Pulmonary artery endothelial cell (primary cell): ENCODE measurements at regions not wholly inside any gene's neighbourhood (a gene's known extent, or its start where the extent isn't known, plus 50 kb on each side); places are given as distances from the start of the nearest gene placed in this dataset.
"Not testable (repeated sequence)": the region's sequence is repeated elsewhere in the genome, so short reads cannot be mapped to it uniquely, and the experiment has no call there.

Experiments
- DNase-seq: peaks from one replicate; pipeline ENCODE4 v3.0.0-alpha.2; 2011; ENCODE audit warnings: low read depth, low spot score

DNA sequence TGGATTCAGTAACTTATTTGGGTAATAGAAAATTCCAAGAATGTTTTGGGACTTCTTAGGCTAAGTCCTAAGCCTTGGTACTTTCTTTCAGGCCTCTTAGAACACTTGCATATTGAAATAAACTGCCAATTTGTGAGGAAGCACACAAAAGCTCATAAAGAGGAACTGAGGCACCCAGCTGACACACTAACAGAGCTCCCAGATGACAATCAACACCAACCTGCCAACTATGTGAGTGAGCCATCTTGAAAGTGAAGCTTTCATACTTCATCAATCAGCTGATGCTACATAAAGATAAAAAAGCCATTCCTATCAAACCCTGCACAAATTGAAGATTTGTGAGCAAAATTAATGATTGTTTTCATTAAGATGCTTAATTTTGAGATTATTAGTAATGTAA lies 832.5 kb upstream of the EPHA7 start:
- no peak for DNase-seq

DNA sequence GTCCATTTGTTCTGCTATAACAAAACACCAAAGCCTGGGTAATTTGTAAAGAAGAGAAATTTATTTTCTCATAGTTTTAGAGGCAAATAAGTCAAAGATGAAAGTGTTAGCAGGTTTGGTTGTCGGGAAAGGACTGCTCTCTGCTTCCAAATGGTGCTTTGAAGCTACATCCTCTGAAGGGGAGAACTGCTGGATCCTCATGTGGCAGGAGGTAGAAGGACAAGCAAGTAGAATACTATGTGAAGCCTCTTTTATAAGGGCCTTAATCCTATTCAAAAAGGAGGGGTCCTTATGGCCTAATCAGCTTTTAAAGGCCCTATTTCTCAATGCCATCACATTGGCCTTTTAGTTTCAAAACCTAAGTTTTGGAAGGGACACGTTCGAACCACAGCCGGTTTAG lies 826.0 kb upstream of the EPHA7 start:
- no peak for DNase-seq

DNA sequence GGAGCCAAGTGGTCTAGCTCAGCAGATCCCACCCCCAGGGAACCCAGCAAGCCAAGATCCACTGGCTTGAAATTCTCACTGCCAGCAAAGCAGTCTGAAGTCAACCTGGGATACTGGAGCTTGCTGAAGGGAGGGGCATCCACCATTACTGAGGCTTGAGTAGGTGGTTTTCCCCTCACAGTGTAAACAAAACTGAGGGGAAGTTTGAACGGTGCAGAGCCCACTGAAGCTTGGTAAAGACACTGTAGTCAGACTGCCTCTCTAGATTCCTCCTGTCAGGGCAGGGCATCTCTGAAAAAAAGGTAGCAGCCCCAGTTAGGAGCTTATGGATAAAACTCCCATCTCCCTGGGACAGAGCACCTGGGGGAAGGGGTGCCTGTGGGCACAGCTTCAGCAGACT lies 819.5 kb upstream of the EPHA7 start:
- no peak for DNase-seq

DNA sequence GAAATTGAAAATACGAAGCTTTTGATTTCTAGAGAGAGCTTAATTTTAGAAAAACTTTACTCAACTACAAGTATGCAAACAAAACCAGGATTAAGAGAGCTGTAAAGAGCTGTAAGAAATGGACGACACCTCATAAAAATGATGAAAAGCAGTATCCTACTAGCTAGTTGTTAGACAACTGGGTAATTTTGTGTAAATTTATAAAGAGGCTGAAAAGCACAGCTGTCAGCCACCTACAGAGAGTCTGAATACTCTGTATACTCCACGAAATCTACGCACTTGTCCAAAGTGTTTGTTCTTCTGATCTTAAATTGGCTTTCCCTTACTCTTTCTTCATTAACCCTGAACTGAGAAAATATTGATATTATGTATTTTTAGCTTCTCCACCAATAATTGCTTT lies 808.4 kb upstream of the EPHA7 start:
- no peak for DNase-seq

DNA sequence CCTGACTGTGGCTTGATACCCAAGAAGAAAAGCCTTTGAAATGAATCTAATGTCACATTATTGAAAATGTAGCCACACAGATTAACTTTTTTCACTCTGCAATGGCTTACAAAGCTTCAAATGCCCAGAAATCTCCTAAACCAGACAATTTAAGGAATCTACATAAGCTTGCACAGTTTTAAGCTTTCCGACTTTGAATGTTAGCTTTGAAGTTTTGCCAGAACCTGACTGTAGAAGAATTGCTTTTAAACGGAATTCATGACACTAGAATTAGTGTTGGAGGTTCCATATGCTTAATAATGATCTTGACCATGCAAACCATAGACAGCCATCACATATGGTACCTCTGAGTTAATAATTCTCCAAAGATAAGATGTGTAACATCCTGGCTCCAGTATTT lies 798.5 kb upstream of the EPHA7 start:
- no peak for DNase-seq

DNA sequence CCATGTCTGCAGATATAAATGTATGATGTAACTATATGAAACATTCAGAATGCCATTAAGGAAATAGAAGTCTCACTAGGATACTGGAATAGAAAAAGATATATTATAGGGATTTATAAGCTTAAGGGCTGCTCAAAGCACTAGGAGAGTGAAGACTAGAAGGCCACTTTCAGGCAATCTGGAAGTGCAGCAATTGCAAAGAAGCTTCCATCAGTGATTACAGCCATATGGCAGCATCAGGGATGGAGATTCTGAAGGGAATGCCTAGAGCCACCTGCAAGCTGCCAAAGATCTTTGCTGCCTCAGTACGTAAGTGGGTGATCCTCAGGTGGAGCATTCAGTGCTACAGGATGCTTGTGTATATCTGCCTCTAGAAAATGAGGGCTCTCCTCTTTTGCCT lies 796.2 kb upstream of the EPHA7 start:
- no peak for DNase-seq

DNA sequence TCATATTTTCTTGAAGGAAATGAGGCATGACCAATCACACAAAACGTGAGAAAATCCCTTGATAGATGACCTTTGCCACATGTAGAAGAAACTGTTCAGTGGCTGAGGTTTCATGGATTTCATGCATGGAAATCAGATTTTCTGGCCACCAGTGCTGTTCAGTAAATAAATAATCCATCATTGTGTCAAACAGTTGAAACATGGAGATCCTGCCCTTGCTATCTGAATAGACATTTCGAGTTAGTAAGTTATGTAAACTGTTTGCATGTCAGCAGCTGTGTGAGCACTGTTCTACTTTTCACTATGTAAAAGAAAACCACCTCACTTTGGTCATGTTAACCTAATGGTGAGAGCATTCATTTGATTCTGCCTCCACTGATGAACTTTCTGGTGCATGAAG lies 793.9 kb upstream of the EPHA7 start:
- DNase-seq, result no peak

DNA sequence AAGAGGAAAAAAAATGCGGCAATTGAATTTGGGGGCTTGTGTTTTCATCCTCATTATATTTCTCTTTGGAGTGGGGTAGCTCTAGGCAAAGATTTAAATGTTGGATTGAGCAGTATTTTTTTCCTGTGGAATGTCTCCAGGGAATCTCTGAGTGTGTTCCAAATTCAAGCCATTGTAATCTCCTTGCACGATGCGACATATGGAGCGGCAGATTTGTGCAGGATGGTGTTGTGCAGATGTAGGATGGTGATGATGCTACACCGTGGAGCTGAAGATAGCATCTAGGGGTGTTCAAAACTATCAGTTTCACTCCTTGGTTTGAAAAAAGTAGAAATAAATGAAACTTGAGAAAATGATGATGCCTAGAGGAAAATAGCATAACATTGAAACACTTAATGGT lies 777.5 kb upstream of the EPHA7 start:
- no peak for DNase-seq

DNA sequence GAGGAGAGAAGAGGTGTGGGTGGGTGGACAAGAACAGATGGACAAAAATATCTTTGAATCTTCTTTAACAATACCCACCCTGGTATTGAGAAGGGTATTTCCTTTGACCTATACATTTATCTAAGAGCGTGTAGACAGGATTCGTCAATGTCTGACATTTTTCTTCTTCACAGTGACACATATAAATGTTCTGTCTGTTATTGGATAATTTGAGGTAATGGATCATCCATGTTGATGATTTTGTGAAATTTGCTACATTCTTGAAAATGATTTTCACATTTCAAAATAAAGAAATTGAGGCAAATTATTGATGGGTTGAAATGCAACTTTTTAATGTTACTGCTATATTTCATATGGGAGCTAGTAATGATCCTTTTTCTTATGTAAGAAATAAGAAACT lies 770.7 kb upstream of the EPHA7 start:
- no peak for DNase-seq

DNA sequence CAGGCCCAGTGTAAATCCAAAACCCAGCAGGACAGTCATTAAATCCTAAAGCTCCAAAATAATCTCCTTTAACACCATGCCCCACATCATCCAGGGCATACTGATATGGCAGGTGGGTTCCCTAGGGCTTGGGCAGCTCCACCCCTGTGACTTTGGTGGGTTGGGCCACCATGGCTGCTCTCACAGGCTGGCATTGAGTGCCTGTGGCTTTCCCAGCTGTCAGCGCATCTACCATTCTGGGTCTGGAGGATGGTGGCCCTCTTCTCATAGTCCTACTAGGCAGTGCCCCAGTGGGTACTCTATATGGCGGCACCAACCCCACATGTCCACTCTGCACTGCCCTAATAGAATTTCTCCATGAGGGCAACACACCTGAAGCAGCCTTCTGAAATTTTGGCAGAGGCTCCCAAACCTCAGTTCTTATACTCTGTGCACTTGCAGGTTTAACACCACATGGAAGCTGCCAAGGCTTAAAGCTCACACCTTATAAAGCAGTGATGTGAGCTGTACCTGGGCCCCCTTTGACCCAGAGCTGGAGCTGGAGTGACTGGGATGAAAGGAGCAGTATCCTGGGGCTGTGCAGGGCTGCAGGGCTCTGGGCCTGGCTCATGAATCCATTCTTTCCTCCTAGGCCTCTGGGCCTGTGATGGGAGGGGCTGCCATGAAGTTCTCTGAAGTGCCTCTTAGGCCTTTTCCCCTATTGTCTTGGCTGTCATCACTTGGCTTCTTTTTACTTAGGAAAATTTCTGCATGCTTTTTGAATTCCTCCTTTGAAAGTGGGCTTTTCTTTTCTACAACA lies 765.5 kb upstream of the EPHA7 start:
- no peak for DNase-seq

DNA sequence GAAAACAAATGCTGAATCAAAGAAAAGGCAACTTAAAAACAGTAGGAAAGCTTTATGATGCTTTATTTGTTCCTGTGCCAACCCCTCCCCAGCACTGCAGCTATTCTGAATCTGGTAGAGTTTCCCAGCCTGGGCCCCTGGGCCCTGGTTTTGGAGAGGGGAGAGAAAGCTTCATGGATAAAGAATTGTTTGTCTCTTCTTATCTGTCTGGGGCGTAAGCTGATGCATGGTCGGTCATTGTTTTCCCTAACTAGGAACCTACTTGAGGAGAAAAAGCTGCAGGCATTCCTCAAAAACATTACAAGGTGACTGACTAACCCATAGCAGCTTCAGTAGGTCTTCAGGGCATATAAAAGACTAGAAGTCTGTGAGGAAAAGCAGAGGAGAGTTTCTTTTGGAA lies 758.1 kb upstream of the EPHA7 start:
- no peak for DNase-seq

DNA sequence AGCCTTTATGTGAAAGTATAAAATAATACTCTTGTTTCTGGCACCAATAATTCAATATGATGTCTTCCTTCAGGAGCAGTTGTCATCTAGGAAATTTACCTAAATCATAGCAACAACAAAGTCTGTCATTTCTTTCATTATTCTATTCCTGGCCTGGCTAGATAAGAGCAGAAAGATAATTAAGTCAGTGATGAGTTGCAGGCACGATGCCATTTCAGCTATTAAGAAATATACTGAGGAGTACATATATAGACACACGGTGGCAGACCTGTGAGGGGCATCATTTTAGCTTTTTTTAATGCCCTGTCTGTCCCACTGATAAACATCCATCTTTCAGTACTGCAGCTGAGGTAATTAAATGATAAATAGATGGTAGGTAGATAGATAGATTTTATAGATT lies 756.1 kb upstream of the EPHA7 start:
- DNase-seq, result no peak

DNA sequence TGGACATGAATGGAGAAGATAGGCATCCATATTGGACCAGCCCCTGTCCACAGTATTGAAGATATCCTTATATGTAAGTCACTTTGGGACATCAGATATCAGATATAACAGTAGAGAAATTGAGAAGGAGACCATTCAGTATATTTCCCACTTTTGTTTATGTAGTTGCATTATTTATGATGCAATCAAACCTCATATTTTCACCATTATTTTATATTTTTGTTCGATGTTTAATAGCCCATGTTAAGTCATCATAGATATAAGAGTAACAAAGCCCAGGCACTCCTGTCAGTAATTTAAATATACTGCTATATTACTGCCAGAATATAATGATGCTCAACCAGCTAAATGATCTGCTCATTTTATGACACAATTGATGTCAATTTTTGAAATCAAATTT lies 744.5 kb upstream of the EPHA7 start:
- no peak for DNase-seq

DNA sequence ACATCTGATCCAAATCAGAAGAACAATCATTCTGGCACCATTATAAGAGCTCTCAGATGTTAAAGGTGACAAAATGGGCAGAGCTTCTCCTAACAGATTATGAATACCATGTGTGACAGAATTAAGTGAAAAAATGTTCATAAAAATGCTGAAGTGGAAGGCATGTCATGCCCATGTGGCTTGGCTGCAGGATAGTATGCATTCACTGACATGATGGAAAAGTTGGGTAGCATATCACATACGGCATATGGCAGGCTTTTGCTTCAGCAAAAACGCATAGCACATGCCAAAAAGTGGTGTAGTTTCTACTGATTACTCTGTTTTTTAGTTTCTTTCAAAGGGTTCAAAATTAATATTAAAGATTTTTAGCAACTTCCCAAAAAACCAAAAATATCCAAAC lies 731.5 kb upstream of the EPHA7 start:
- no peak for DNase-seq

DNA sequence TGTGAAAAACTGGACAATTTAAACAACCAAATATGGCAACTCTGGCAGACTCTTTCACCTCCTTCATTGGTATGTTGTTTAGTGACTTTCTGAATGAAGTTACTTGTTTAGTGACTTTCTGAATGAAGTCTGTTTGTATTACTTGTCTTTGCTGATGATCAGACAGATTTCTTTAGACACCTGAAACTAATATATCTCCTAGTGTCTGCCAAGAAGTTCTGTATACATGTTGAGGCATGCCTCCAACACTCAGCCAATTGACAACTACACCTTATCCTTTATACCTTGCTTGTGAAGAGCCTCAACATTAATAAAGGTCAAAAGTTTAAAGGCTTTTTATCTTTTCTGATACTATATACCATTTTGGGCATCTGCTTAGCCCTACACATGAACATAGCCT lies 725.4 kb upstream of the EPHA7 start:
- no peak for DNase-seq

DNA sequence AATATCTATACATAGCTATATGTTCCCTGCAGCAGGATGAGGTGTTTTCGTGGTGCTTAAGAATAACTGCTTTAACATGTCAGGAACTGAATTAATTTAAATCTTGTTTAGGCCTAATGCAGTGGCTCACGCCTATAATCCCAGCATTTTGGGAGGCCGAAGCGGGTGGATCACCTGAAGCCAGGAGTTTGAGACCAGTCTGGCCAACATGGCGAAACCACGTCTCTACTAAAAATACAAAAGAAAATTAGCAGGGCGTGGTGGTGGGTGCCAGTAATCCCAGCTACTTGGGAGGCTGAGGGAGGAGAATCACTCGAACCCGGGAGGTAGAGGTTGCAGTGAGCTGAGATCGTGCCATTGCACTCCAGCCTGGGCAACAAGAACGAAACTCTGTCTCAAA lies 717.8 kb upstream of the EPHA7 start:
- DNase-seq, result not testable (repeated sequence)

DNA sequence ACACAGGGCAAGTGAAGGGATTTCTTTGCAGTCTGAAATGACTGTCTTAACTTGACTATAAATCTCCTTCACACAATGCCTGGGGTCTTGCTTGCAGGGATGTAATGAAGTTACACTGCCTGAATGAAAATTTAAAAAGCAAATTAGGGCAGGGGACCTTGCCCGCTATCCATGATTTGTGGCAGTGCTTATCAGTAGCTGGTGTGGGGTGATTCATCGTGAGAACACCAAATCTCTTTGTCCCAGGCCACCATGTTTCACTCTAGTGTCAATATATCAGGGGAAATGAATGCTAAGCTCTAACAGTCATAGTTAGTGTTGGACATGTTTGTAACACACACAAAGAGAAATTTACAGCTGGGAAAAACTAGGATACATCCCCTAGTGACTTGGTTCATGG lies 713.7 kb upstream of the EPHA7 start:
- no peak for DNase-seq

DNA sequence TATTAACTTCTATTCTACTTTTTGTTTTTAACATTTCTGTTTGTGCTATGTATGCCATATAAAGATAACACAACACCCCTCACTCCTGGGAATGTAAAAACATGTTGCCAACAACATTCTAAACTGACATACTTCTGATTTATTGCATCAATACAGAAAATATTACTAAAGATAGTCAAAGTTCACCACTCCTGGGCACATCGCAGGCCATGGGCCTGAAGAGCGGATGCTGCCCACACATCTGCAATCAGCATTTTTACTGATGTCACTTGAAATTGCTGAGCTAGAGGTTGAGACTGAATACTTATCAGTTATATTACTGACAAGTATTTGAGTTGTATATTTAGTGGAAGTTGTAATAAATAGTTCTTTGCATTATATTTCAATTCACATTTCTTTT lies 711.9 kb upstream of the EPHA7 start:
- DNase-seq, result no peak

DNA sequence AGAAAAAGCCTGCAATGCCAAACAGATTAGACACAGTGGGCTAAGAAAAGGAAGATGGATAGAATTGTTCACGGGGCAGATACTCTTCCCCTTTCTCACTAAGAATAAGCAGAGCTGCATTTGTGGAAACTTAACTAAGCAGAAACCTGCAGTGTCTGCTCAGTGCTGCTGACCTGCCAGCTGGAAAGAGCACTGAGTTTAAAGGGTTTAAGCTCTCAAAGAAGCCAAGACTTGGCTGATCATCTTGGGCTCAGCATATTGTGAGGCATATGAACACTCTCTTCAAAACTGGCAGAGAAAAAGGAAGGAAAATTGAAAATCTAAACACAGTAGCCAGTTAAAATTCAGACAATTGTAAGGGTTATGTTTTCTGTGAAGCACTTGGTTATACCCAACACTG lies 711.1 kb upstream of the EPHA7 start:
- no peak for DNase-seq

DNA sequence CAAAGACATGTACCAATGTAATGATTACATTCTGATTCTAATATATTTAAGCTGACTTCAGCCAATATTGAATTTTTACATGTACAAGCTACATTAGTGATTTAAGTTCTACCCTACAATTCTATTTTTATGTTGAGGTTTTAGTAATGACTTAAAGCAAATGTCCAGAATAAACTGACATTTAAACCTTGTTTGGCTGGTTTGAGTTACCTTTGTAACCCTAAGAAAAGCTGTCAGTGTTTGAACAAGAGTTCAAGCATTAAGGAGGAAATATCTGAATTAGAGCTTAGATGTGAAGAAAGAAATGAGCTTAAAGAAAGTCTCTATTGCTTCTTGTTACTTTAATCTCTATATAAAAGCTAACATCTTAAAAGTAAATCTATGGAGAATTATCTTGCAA lies 710.6 kb upstream of the EPHA7 start:
- DNase-seq, result no peak

DNA sequence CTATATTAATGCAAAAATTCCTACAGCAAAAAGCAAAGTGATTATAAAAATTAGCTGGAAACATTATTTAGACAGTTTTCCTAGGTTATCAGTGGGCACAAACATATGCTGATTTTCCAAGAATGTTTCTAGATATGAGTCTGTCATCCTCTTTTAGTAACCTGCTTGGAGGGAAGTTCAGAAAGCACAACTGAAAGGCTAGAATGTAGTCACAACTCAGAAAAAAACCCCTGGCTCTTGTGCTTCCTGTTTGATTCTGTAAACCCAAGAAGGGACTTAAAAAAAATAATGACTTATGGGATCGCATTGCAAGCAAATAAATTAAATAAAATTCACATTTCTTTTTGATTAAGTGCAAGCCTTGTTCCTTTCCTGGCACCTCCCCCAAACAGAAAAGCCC lies 708.4 kb upstream of the EPHA7 start:
- no peak for DNase-seq

DNA sequence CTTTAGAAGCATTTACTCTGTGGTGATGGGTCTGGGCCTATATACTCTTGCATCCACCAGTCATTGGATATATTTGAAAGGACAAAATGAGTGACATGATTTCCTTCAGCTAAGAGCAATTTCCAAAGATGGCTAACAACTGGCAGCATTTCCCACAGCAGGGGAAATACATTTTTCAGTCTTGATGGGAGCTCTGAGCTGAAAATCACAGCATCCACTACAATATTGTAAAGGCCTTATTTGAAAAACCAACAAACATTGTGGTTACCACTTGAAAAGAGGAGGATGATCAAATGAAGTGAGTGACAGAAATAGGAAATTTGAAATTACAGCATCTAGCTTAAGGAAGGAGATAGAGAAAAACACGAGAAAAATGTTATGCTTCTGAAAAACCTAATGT lies 705.0 kb upstream of the EPHA7 start:
- DNase-seq, result no peak

DNA sequence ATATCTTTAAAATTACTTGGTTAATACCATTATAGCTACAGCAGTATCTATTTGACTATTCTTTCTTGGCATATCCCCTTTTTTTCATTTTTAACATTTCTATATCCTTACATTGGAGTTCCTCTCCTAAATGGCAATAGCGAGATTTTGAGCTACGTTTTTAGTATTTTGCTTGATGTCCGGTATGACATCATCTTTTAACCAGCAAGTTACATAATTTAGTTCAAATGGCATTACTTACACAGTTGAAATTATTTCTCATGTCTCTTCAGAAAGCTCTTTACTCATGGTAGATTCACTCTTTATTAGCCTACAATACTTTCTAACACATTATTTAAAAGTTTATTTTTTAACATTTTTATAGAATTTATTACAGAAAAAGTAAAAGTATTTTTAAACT lies 701.7 kb upstream of the EPHA7 start:
- DNase-seq, result no peak

DNA sequence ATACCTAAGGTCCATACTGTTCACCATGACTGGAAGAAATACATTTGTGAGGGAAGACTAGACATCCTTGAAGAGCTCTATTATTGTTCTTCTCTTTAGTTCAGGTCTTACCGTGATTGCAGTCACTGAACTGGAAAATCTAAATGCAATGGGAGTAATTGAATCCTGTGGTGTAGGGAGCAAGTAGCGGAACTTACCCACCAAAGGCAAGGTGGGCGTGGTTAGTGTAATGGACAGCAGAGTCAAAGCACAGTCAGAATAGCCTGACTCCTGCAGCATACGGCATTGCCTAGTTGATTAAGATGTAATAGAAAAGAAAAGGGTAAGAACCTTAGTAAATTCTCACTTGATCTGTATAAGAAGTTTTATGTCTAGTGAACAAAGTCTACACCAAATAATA lies 679.7 kb upstream of the EPHA7 start:
- DNase-seq, result no peak
